ENCODE measurements at regions not wholly inside any gene's neighbourhood (a gene's known extent, or its start where the extent isn't known, plus 50 kb on each side); places are given as distances from the start of the nearest gene placed in this dataset.

GRCh38 chr3:39751286-39751685 lies 58.1 kb upstream of the MYRIP start:
- DNase-seq (ENCODE audit: low read depth) = no peak

- no peak for DNase-seq (ENCODE audit: low read depth)
Observed at GRCh38 chr3:39752019-39752637, 57.3 kb upstream of the MYRIP start.

GRCh38 chr3:39752751-39753150 lies 56.7 kb upstream of the MYRIP start:
- DNase-seq (ENCODE audit: low read depth) = no peak

GRCh38 chr3:39753391-39753790 lies 56.0 kb upstream of the MYRIP start:
- DNase-seq (ENCODE audit: low read depth) = no peak

- no peak for DNase-seq (ENCODE audit: low read depth)
Observed at GRCh38 chr3:39754549-39754948, 54.9 kb upstream of the MYRIP start.

GRCh38 chr3:39755100-39755499 lies 54.3 kb upstream of the MYRIP start:
- no peak for DNase-seq (ENCODE audit: low read depth)

GRCh38 chr3:39757307-39757706 lies 52.1 kb upstream of the MYRIP start:
- DNase-seq (ENCODE audit: low read depth) = no peak

All from stromal cell of bone marrow (primary cell).